Mesodermal cell (in vitro differentiated cells): ENCODE measurements at regions not wholly inside any gene's neighbourhood (a gene's known extent, or its start where the extent isn't known, plus 50 kb on each side); places are given as distances from the start of the nearest gene placed in this dataset.

Source experiments
- H3K27ac ChIP-seq: 2 replicates; pipeline ENCODE4 v1.7.0; 2013; ENCODE audit warnings: mild to moderate bottlenecking, low read depth, low read length, moderate library complexity; ENCODE audit not compliant: severe bottlenecking
- H3K36me3 ChIP-seq: 2 replicates; pipeline ENCODE4 v1.7.1; 2013; ENCODE audit warnings: mild to moderate bottlenecking, low read length, moderate library complexity; ENCODE audit not compliant: control insufficient read depth, insufficient read depth
- H3K4me1 ChIP-seq: one replicate; pipeline ENCODE4 v1.7.1; 2013; ENCODE audit warnings: mild to moderate bottlenecking, low read length; ENCODE audit not compliant: insufficient read depth, control insufficient read depth, poor library complexity, severe bottlenecking
- H3K4me3 ChIP-seq: 2 replicates; pipeline ENCODE4 v1.7.0; 2013; ENCODE audit warnings: low read length, control low read depth, mild to moderate bottlenecking; ENCODE audit not compliant: insufficient read depth, poor library complexity, severe bottlenecking; ENCODE audit errors: extremely low read depth
- H3K9me3 ChIP-seq: 2 replicates; pipeline ENCODE4 v1.7.1; 2013; ENCODE audit warnings: mild to moderate bottlenecking, low read length, moderate library complexity; ENCODE audit not compliant: control insufficient read depth
- WGBS, 2 experiments: methylation state at CpG; one replicate each; pipeline ENCODE4 v1.1.5; 2013; ENCODE audit warnings: missing lambda C conversion rate in 2 of 2; ENCODE audit not compliant: insufficient coverage in 2 of 2; 5-methylcytosine and 5-hydroxymethylcytosine counted together

GRCh38 chr6:146965110-146965689, 239.0 kb upstream of the STXBP5 start:
- H3K36me3 ChIP-seq = no peaks in the 10 kb centered on the region
- H3K9me3 ChIP-seq = peaks cover 18% of the 10 kb centered on the region
- no peak overlapping the region for H3K27ac ChIP-seq
- no peak overlapping the region for H3K4me3 ChIP-seq
- no peaks in the 10 kb centered on the region for H3K4me1 ChIP-seq
- 75% methylated on average over 1 of the region's 1 CpG; no CpG with 5 or more reads in 1 of the 2 experiments for WGBS, 2 experiments

GRCh38 chr6:146968041-146968760, 236.0 kb upstream of the STXBP5 start:
- 100% methylated on average over 1 of the region's 4 CpGs; no CpG with 5 or more reads in 1 of the 2 experiments for WGBS, 2 experiments
- no peaks in the 10 kb centered on the region for H3K4me1 ChIP-seq
- H3K36me3 ChIP-seq = no peaks in the 10 kb centered on the region

GRCh38 chr6:146972546-146972945, 231.7 kb upstream of the STXBP5 start:
- Histone ChIP-seq H3K27ac (no peak overlapping the region), H3K4me3 (no peak overlapping the region), H3K9me3 (no peaks in the 10 kb centered on the region), H3K36me3 (no peaks in the 10 kb centered on the region), H3K4me1 (no peaks in the 10 kb centered on the region)
- WGBS, 2 experiments = 71 to 100% methylated on average over 1 to 3 of the region's 6 CpGs

More at GRCh38 chr6:146968041-146968760, 236.0 kb upstream of the STXBP5 start:
- Histone ChIP-seq H3K27ac (no peak overlapping the region), H3K9me3 (peaks cover 18% of the 10 kb centered on the region), H3K4me3 (no peak overlapping the region)

GRCh38 chr6:146974351-146974750, 229.9 kb upstream of the STXBP5 start:
- 100% methylated on average over 1 of the region's 3 CpGs; no CpG with 5 or more reads in 1 of the 2 experiments for WGBS, 2 experiments
- Histone ChIP-seq H3K27ac (no peak overlapping the region), H3K9me3 (no peaks in the 10 kb centered on the region), H3K36me3 (no peaks in the 10 kb centered on the region), H3K4me3 (no peak overlapping the region), H3K4me1 (no peaks in the 10 kb centered on the region)

- no peaks in the 10 kb centered on the region for H3K9me3 ChIP-seq
- H3K4me1 ChIP-seq = no peaks in the 10 kb centered on the region
- H3K4me3 ChIP-seq = no peak overlapping the region
- WGBS, 2 experiments = no CpG with 5 or more reads among the region's 3 CpGs
- no peak overlapping the region for H3K27ac ChIP-seq
- H3K36me3 ChIP-seq = no peaks in the 10 kb centered on the region
Measured at GRCh38 chr6:146975093-146975492, 229.1 kb upstream of the STXBP5 start.

GRCh38 chr6:146980900-146981329, 223.3 kb upstream of the STXBP5 start:
- no peaks in the 10 kb centered on the region for H3K36me3 ChIP-seq
- no peaks in the 10 kb centered on the region for H3K9me3 ChIP-seq
- no peak overlapping the region for H3K4me3 ChIP-seq
- H3K4me1 ChIP-seq = peaks cover 6% of the 10 kb centered on the region
- WGBS, 2 experiments = 89 to 100% methylated on average over 2 to 3 of the region's 4 CpGs
- H3K27ac ChIP-seq = no peak overlapping the region

- H3K36me3 ChIP-seq = no peaks in the 10 kb centered on the region
- H3K27ac ChIP-seq = no peak overlapping the region
- H3K4me3 ChIP-seq = no peak overlapping the region
- no CpG with 5 or more reads among the region's 3 CpGs for WGBS, 2 experiments
- peaks cover 6% of the 10 kb centered on the region for H3K4me1 ChIP-seq
- no peaks in the 10 kb centered on the region for H3K9me3 ChIP-seq
Measured at GRCh38 chr6:146981981-146982380, 222.2 kb upstream of the STXBP5 start.

GRCh38 chr6:146984251-146984924, 219.8 kb upstream of the STXBP5 start:
- H3K27ac ChIP-seq = no peak overlapping the region
- H3K36me3 ChIP-seq = no peaks in the 10 kb centered on the region
- 82 to 88% methylated on average over 6 to 7 of the region's 11 CpGs for WGBS, 2 experiments
- H3K9me3 ChIP-seq = no peaks in the 10 kb centered on the region
- no peak overlapping the region for H3K4me3 ChIP-seq
- peaks cover 6% of the 10 kb centered on the region for H3K4me1 ChIP-seq

- Histone ChIP-seq H3K27ac (no peak overlapping the region), H3K4me3 (no peak overlapping the region), H3K36me3 (no peaks in the 10 kb centered on the region), H3K9me3 (no peaks in the 10 kb centered on the region), H3K4me1 (peaks cover 10% of the 10 kb centered on the region)
- WGBS, 2 experiments = no CpG with 5 or more reads among the region's 3 CpGs
Measured at GRCh38 chr6:146985111-146985510, 219.1 kb upstream of the STXBP5 start.

GRCh38 chr6:146985966-146986365, 218.3 kb upstream of the STXBP5 start:
- peaks cover 17% of the 10 kb centered on the region for H3K4me1 ChIP-seq
- H3K36me3 ChIP-seq = no peaks in the 10 kb centered on the region
- no peaks in the 10 kb centered on the region for H3K9me3 ChIP-seq
- WGBS, 2 experiments = 86 to 100% methylated on average over 1 of the region's 2 CpGs
- no peak overlapping the region for H3K27ac ChIP-seq
- H3K4me3 ChIP-seq = no peak overlapping the region
